Uterus (tissue), 2 donors: ENCODE measurements at regions not wholly inside any gene's neighbourhood (a gene's known extent, or its start where the extent isn't known, plus 50 kb on each side); places are given as distances from the start of the nearest gene placed in this dataset.

Experiments
- POLR2A ChIP-seq, 2 donors: fragments of 450-650 bp; IDR thresholded peaks; one replicate each; pipeline ENCODE4 v1.6.1; 2016; ENCODE audit warnings: antibody characterized with exemption in 2 of 2, mild to moderate bottlenecking in 1 of 2, moderate library complexity in 1 of 2
- TF ChIP-seq, protein P1 (sequence below), 4 experiments: fragments of 200-600 bp in 2 of 4; fragments of 450-650 bp in 2 of 4; sonication (generic) in 2 of 4; IDR thresholded peaks; one replicate each; pipeline ENCODE4 v1.5.1; 2016 to 2019; ENCODE audit warnings: antibody characterized with exemption in 4 of 4, mild to moderate bottlenecking in 2 of 4, moderate library complexity in 1 of 4

DNA sequence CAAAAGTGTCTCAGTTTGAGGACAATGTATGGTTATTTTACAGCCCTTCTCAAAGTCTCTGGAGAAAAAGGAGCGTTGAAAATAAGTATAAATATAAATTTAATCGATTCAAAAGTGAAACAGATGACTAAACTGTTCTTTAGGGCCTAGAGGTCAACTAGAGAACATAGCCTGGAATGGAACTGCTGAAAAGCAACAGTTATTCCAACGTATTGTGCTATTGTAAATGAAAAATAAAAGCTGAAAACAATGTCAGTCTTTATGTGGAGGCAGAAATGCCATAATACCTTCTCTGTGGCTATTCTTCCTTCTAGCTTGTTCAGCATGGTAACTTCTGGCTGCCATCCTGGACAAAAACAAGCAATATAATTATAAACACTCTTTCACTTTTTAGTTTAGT, 362.5 kb downstream of the ARL4A start:
- TF ChIP-seq, protein P1, sequence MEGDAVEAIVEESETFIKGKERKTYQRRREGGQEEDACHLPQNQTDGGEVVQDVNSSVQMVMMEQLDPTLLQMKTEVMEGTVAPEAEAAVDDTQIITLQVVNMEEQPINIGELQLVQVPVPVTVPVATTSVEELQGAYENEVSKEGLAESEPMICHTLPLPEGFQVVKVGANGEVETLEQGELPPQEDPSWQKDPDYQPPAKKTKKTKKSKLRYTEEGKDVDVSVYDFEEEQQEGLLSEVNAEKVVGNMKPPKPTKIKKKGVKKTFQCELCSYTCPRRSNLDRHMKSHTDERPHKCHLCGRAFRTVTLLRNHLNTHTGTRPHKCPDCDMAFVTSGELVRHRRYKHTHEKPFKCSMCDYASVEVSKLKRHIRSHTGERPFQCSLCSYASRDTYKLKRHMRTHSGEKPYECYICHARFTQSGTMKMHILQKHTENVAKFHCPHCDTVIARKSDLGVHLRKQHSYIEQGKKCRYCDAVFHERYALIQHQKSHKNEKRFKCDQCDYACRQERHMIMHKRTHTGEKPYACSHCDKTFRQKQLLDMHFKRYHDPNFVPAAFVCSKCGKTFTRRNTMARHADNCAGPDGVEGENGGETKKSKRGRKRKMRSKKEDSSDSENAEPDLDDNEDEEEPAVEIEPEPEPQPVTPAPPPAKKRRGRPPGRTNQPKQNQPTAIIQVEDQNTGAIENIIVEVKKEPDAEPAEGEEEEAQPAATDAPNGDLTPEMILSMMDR (IDR thresholded peaks at IDR 0.05), result no peak
- TF ChIP-seq POLR2A (IDR thresholded peaks at IDR 0.05), result no peak
